GM21390 (cell line): ENCODE measurements at regions not wholly inside any gene's neighbourhood (a gene's known extent, or its start where the extent isn't known, plus 50 kb on each side); places are given as distances from the start of the nearest gene placed in this dataset.

ENCODE experiments used
- ATAC-seq: cut with Tn5 transposase; IDR thresholded peaks from one replicate; pipeline ENCODE4 v1.9.1; 2021; ENCODE audit not compliant: unreplicated experiment

- no peak for ATAC-seq
These were observed 142.5 kb upstream of the FERMT1 start for GRCh38 chr20:6265204-6265904.

GRCh38 chr20:6253396-6253795 is 130.6 kb upstream of the FERMT1 start:
- ATAC-seq: no peak

GRCh38 chr20:6245436-6245835 is 122.6 kb upstream of the FERMT1 start:
- no peak for ATAC-seq

GRCh38 chr20:6241591-6241990 is 118.8 kb upstream of the FERMT1 start:
- ATAC-seq: no peak

- ATAC-seq: no peak
These were observed 117.2 kb upstream of the FERMT1 start for GRCh38 chr20:6240059-6240458.

GRCh38 chr20:6238421-6238820 is 115.6 kb upstream of the FERMT1 start:
- ATAC-seq: no peak

GRCh38 chr20:6235510-6235909 is 112.7 kb upstream of the FERMT1 start:
- ATAC-seq: no peak

- ATAC-seq: no peak
These were observed 109.6 kb upstream of the FERMT1 start for GRCh38 chr20:6232436-6232835.

- ATAC-seq: no peak
These were observed 108.7 kb upstream of the FERMT1 start for GRCh38 chr20:6231556-6231955.

GRCh38 chr20:6228302-6228843 is 105.5 kb upstream of the FERMT1 start:
- ATAC-seq: no peak

- ATAC-seq: no peak
These were observed 90.5 kb upstream of the FERMT1 start for GRCh38 chr20:6213311-6213710.

GRCh38 chr20:6212903-6213302 is 90.1 kb upstream of the FERMT1 start:
- no peak for ATAC-seq

GRCh38 chr20:6209093-6209492 is 86.3 kb upstream of the FERMT1 start:
- no peak for ATAC-seq

GRCh38 chr20:6200092-6200491 is 77.3 kb upstream of the FERMT1 start:
- ATAC-seq: no peak

- no peak for ATAC-seq
These were observed 62.4 kb upstream of the FERMT1 start for GRCh38 chr20:6185268-6185667.

- ATAC-seq: no peak
These were observed 61.3 kb upstream of the FERMT1 start for GRCh38 chr20:6184086-6184485.

GRCh38 chr20:6180531-6180930 is 57.7 kb upstream of the FERMT1 start:
- ATAC-seq: no peak

GRCh38 chr20:6178537-6178936 is 55.7 kb upstream of the FERMT1 start:
- ATAC-seq: no peak

GRCh38 chr20:6173481-6173880 is 50.7 kb upstream of the FERMT1 start:
- ATAC-seq: no peak
